Gastroesophageal sphincter (tissue), 3 donors: ENCODE measurements at regions not wholly inside any gene's neighbourhood (a gene's known extent, or its start where the extent isn't known, plus 50 kb on each side); places are given as distances from the start of the nearest gene placed in this dataset.

Experiments used
- POLR2A ChIP-seq, 2 donors: fragments of 450-650 bp; IDR thresholded peaks; one replicate each; pipeline ENCODE4 v1.6.1; 2017; ENCODE audit warnings: antibody characterized with exemption in 2 of 2, mild to moderate bottlenecking in 2 of 2, moderate library complexity in 1 of 2
- TF ChIP-seq, protein P1 (sequence below), 4 experiments: fragments of 200-600 bp in 2 of 4; fragments of 450-650 bp in 2 of 4; sonication (generic) in 1 of 4; IDR thresholded peaks; one replicate each; pipeline ENCODE4 v1.5.1; 2017 to 2019; ENCODE audit warnings: antibody characterized with exemption in 4 of 4, mild to moderate bottlenecking in 2 of 4, moderate library complexity in 2 of 4

DNA sequence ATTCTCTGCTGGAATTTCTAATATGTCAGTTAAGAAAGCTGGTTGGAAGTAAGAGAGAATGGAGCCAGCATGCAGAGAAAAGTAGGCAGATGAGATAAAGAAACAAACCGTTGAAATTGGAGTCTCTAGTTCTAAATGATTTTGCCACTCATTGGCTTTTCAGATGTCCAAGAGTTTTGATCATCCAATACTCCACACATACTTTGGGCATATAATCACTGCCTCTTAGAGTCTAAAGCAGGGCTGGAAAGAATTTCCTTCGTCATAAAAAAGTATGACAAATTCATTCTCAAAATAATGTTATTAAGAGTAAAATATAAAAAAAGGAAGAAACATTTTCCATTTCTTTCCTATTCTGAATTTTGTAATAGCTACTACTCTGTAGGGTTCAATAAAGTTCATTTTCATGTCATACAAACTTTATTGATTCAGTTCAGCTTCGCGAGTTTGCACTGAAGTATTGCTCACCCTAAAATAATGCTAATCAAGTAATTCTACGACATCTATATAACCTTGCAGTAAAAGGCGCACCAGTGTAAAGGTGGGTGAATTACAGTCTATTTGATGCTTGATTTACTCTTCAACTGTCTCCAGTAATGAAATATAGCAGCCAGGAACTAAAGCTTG is 1556.6 kb downstream of the NCAM2 start:
- TF ChIP-seq, protein P1, sequence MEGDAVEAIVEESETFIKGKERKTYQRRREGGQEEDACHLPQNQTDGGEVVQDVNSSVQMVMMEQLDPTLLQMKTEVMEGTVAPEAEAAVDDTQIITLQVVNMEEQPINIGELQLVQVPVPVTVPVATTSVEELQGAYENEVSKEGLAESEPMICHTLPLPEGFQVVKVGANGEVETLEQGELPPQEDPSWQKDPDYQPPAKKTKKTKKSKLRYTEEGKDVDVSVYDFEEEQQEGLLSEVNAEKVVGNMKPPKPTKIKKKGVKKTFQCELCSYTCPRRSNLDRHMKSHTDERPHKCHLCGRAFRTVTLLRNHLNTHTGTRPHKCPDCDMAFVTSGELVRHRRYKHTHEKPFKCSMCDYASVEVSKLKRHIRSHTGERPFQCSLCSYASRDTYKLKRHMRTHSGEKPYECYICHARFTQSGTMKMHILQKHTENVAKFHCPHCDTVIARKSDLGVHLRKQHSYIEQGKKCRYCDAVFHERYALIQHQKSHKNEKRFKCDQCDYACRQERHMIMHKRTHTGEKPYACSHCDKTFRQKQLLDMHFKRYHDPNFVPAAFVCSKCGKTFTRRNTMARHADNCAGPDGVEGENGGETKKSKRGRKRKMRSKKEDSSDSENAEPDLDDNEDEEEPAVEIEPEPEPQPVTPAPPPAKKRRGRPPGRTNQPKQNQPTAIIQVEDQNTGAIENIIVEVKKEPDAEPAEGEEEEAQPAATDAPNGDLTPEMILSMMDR (IDR thresholded peaks at IDR 0.05), result no peak
- no peak for TF ChIP-seq POLR2A (IDR thresholded peaks at IDR 0.05)
